Peyer's patch (tissue), 4 donors: ENCODE measurements at regions not wholly inside any gene's neighbourhood (a gene's known extent, or its start where the extent isn't known, plus 50 kb on each side); places are given as distances from the start of the nearest gene placed in this dataset.

ENCODE experiments used
- POLR2A ChIP-seq, 2 donors: fragments of 450-650 bp; IDR thresholded peaks; one replicate each; pipeline ENCODE4 v1.5.1; 2017; ENCODE audit warnings: antibody characterized with exemption in 2 of 2, mild to moderate bottlenecking in 2 of 2, moderate library complexity in 2 of 2
- TF ChIP-seq, protein P1 (sequence below), 6 experiments: fragments of 450-650 bp in 4 of 6; fragments of 200-600 bp in 2 of 6; sonication (generic) in 1 of 6; IDR thresholded peaks; one replicate each; pipeline ENCODE4 v1.5.1; 2017 to 2019; ENCODE audit warnings: antibody characterized with exemption in 6 of 6, mild to moderate bottlenecking in 3 of 6, moderate library complexity in 1 of 6

DNA sequence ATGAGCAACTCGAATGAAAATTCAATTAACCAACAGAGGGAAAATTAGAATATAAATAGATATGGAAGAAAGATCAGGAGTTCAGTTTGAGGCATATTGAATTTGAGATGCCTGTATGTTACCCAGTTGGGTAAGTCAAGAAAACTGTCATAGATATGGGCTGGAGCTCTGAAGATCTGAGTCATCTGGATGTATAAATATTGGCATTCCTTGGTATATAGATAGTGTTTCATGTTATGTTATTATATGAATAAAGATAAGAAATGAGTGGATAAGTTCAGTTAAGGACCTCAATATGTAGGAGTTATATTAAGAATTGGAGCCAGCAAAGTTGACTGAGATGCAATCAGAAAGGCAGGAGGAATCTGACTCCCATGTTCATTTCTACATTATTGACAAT, 543.6 kb upstream of the SMIM31 start:
- TF ChIP-seq, protein P1, sequence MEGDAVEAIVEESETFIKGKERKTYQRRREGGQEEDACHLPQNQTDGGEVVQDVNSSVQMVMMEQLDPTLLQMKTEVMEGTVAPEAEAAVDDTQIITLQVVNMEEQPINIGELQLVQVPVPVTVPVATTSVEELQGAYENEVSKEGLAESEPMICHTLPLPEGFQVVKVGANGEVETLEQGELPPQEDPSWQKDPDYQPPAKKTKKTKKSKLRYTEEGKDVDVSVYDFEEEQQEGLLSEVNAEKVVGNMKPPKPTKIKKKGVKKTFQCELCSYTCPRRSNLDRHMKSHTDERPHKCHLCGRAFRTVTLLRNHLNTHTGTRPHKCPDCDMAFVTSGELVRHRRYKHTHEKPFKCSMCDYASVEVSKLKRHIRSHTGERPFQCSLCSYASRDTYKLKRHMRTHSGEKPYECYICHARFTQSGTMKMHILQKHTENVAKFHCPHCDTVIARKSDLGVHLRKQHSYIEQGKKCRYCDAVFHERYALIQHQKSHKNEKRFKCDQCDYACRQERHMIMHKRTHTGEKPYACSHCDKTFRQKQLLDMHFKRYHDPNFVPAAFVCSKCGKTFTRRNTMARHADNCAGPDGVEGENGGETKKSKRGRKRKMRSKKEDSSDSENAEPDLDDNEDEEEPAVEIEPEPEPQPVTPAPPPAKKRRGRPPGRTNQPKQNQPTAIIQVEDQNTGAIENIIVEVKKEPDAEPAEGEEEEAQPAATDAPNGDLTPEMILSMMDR (IDR thresholded peaks at IDR 0.05), result no peak
- TF ChIP-seq POLR2A (IDR thresholded peaks at IDR 0.05), result no peak
